Fibroblast of villous mesenchyme (primary cell): ENCODE measurements at regions not wholly inside any gene's neighbourhood (a gene's known extent, or its start where the extent isn't known, plus 50 kb on each side); places are given as distances from the start of the nearest gene placed in this dataset.

Source experiments
- DNase-seq: peaks from one replicate; pipeline ENCODE4 v3.0.0-alpha.2; 2010; ENCODE audit warnings: low read depth
- H3K4me3 ChIP-seq: 2 replicates; pipeline ENCODE4 v1.5.1; 2011; ENCODE audit warnings: low read depth, mild to moderate bottlenecking, low read length
- CTCF ChIP-seq: IDR thresholded peaks from 2 replicates; pipeline ENCODE4 v1.5.1; 2012; ENCODE audit warnings: low read depth, mild to moderate bottlenecking, low read length; ENCODE audit not compliant: insufficient read depth

GRCh38 chr2:53610260-53610659 lies 157.3 kb upstream of the CHAC2 start:
- no peak overlapping the region for H3K4me3 ChIP-seq
- no peak for TF ChIP-seq CTCF
- no peak for DNase-seq

DNA sequence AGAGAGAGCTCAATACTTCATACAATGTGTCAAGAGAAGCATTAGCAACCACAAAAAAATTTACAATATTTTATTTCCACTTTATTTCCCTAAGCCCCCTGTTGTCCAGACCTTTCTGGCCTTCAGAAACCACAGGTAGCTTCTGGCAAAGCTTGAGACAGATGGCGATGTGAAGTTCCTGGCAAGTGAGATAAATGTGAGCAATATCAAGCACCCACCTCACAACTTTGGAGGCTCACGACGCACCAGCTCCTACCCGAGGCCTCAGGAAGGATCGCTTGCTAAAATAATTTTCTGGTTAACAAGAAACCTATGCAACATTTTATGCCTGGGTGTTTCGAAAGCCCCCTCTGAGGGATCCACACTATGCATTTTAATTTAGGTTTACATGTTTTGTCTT lies 158.1 kb upstream of the CHAC2 start:
- DNase-seq, result no peak
- no peak overlapping the region for H3K4me3 ChIP-seq
- TF ChIP-seq CTCF, result no peak

GRCh38 chr2:53608293-53608692 lies 159.3 kb upstream of the CHAC2 start:
- H3K4me3 ChIP-seq, result no peak overlapping the region
- DNase-seq, result no peak
- no peak for TF ChIP-seq CTCF

- DNase-seq, result no peak
- no peak overlapping the region for H3K4me3 ChIP-seq
- no peak for TF ChIP-seq CTCF
Measured at GRCh38 chr2:53600815-53601214, 166.8 kb upstream of the CHAC2 start.

GRCh38 chr2:53586733-53587612 lies 180.6 kb upstream of the CHAC2 start:
- DNase-seq, result peak; percentile 6

DNA sequence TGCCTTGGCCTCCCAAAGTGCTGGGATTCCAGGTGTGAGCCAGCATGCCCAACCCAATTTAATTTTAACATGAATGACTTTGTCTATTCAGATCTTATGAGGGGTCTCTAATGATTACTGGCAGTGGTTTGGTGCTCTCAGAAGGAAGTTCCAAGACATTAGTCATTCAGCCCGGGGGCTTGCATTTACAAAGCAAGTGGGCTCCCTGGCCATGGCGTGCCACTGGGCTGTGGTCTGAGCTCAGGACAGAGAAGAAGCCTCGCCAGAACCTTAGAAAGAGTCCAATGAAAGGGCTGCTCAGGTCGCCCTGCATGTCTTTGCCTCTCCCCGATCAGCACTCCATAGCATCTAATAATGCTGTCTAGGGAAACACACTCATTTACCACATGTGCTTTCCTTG lies 182.6 kb upstream of the CHAC2 start:
- no peak overlapping the region for H3K4me3 ChIP-seq
- no peak for TF ChIP-seq CTCF
- DNase-seq, result no peak

More at GRCh38 chr2:53586733-53587612, 180.6 kb upstream of the CHAC2 start:
- H3K4me3 ChIP-seq, result peak overlapping the region; percentile 56

DNA sequence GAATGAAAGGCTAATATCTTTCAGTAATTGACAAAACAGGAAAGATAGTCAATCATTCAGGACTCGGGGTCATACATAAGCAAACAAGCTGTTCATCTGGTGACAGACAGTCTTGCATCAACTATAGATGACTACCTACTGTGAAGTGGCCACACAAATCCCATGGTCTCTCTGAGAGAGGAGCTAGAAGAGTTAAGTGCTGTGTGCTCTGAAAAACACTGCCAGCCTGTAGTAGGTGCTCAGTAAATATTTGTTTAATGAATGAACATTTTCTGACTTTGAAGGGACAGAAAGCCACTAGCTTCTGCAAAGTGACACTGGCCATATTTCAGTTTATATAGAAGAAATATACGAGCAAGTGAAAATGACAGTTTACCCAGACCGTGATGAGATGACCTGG lies 184.0 kb upstream of the CHAC2 start:
- no peak for TF ChIP-seq CTCF
- no peak for DNase-seq
- H3K4me3 ChIP-seq, result no peak overlapping the region
